ENCODE measurements at regions not wholly inside any gene's neighbourhood (a gene's known extent, or its start where the extent isn't known, plus 50 kb on each side); places are given as distances from the start of the nearest gene placed in this dataset.

DNA sequence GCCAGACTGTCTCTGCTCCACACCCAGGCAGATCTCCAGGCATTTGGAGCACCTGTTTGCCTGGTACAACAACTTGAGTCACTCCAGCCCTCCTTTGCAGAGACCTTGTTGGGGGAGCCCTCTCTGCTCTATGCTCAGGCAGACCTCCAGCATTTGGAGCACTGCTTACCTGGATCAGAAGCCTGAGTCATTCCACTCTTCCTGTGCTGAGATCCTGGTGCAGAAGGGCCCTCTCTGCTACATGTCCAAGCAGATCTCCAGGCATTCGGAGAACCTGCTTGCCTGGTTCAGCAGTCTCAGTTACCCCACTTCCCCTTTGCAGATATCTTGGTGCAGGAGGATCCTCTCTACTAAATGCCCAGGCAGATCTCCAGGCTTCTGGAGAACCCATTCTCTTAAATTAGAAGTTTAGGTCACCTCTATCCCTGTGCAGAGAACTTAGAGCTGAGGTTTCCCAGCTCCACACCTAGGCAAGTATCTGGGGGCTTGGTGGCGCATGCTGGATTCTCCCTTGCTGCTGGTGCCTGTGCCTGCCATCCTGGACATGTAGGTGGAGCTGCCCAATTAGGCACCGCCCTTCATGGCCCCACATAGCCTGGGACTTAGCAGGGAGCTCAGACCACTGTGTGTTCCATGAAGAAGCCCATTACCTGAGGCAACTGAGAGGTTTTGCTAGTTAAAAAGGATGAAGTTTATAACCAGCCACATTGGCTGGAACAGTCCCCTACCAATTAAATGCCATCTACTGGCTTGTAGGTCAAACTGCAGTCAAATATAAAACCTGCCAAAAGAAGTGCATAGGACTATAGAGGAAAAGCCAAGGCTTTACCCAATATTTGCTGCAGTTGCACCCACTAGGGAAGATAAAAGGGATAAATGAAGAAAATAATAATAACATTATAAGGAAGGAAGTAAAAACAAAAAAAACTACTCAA is 97.6 kb upstream of the SLITRK6 start:
- TF ChIP-seq CTCF (IDR thresholded peaks at IDR 0.05; ENCODE audit: unreplicated experiment): peak; percentile 12
- H3K4me3 Mint-ChIP-seq (ENCODE audit: unreplicated experiment): no peak overlapping the region
- no peaks in the 10 kb centered on the region for H3K36me3 Mint-ChIP-seq (ENCODE audit: low read depth, unreplicated experiment)
- no peak overlapping the region for H3K27ac Mint-ChIP-seq (ENCODE audit: unreplicated experiment)
- H3K4me1 Mint-ChIP-seq (ENCODE audit: unreplicated experiment): no peaks in the 10 kb centered on the region
- H3K27me3 Mint-ChIP-seq (ENCODE audit: unreplicated experiment): no peaks in the 10 kb centered on the region
- no peak for DNase-seq (ENCODE audit: low spot score)
- H3K9me3 Mint-ChIP-seq (ENCODE audit: unreplicated experiment): no peaks in the 10 kb centered on the region

DNA sequence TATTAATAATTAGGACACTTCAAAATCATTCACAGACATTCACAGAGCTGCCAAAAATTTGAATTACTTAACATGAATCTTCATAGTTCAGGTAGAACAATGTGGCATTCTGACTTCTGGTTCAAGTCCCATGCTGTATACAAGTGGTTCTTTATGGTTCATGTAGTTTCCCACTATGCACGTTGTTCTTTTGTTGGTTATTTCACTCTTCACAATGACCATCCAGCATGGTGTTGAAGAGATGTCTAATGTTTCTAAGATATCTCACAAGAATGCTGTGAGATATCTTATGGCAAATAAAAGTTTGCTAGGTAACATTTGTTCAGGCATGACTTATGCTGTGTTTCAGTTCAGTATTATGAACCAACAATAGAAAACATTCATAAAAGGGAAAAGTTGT is 88.2 kb upstream of the SLITRK6 start:
- no peak overlapping the region for H3K27ac Mint-ChIP-seq (ENCODE audit: unreplicated experiment)
- no peak for TF ChIP-seq CTCF (IDR thresholded peaks at IDR 0.05; ENCODE audit: unreplicated experiment)
- no peaks in the 10 kb centered on the region for H3K4me1 Mint-ChIP-seq (ENCODE audit: unreplicated experiment)

DNA sequence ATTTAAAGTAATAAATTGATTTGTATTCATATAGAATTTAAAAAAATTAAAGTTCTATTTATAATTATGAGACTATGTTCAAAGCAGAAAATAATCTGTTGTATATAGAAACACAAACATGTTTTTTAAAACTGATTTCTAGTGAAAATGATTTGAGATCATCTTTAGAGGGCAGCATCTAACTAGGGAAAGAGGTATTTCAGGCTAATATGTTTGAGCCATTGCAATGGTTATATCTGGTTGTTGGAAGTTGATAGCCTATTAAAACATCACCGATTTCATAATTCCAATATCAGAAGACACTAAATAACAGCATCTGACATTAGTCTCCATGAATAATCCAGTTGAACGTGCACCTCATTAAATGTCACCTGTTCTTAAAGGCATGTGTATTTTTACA is 79.8 kb upstream of the SLITRK6 start:
- DNase-seq (ENCODE audit: low spot score): no peak
- no peaks in the 10 kb centered on the region for H3K4me1 Mint-ChIP-seq (ENCODE audit: unreplicated experiment)
- H3K4me3 Mint-ChIP-seq (ENCODE audit: unreplicated experiment): no peak overlapping the region
- no peaks in the 10 kb centered on the region for H3K36me3 Mint-ChIP-seq (ENCODE audit: low read depth, unreplicated experiment)
- no peak overlapping the region for H3K27ac Mint-ChIP-seq (ENCODE audit: unreplicated experiment)
- no peaks in the 10 kb centered on the region for H3K27me3 Mint-ChIP-seq (ENCODE audit: unreplicated experiment)
- no peaks in the 10 kb centered on the region for H3K9me3 Mint-ChIP-seq (ENCODE audit: unreplicated experiment)
- TF ChIP-seq CTCF (IDR thresholded peaks at IDR 0.05; ENCODE audit: unreplicated experiment): no peak

More for the DNA sequence above, 88.2 kb upstream of the SLITRK6 start:
- no peaks in the 10 kb centered on the region for H3K9me3 Mint-ChIP-seq (ENCODE audit: unreplicated experiment)
- DNase-seq (ENCODE audit: low spot score): no peak
- peaks cover 1% of the 10 kb centered on the region for H3K27me3 Mint-ChIP-seq (ENCODE audit: unreplicated experiment)
- H3K36me3 Mint-ChIP-seq (ENCODE audit: low read depth, unreplicated experiment): no peaks in the 10 kb centered on the region
- H3K4me3 Mint-ChIP-seq (ENCODE audit: unreplicated experiment): no peak overlapping the region

GRCh38 chr13:85864963-85865530 is 65.8 kb upstream of the SLITRK6 start:
- H3K9me3 Mint-ChIP-seq (ENCODE audit: unreplicated experiment): no peaks in the 10 kb centered on the region
- H3K4me1 Mint-ChIP-seq (ENCODE audit: unreplicated experiment): no peaks in the 10 kb centered on the region
- H3K27me3 Mint-ChIP-seq (ENCODE audit: unreplicated experiment): no peaks in the 10 kb centered on the region
- no peaks in the 10 kb centered on the region for H3K36me3 Mint-ChIP-seq (ENCODE audit: low read depth, unreplicated experiment)
- no peak overlapping the region for H3K27ac Mint-ChIP-seq (ENCODE audit: unreplicated experiment)
- TF ChIP-seq CTCF (IDR thresholded peaks at IDR 0.05; ENCODE audit: unreplicated experiment): peak; percentile 18
- DNase-seq (ENCODE audit: low spot score): peak; percentile 54
- no peak overlapping the region for H3K4me3 Mint-ChIP-seq (ENCODE audit: unreplicated experiment)
